HepG2 (cell line): ENCODE measurements at regions not wholly inside any gene's neighbourhood (a gene's known extent, or its start where the extent isn't known, plus 50 kb on each side); places are given as distances from the start of the nearest gene placed in this dataset.

Source experiments
- ATAC-seq: fragments of 200-7000 bp; cut with Tn5 transposase; 3 replicates; pipeline ENCODE4 v1.9.1; 2020; ENCODE audit warnings: mild to moderate bottlenecking, moderate library complexity
- BruUV-seq: library from RNA; stranded (reverse); fragments of 400-500 nt; replicated peaks from 2 replicates; lab custom pipeline; 2021; lab: Mats Ljungman, UMichigan
- CTCF ChIA-PET: fragments of 300-600 bp; formaldehyde crosslinking; extraction: SDS; loops from one replicate; lab custom pipeline; 2021; ENCODE audit warnings: low total read pairs, inconsistent platforms, low intra/inter-chr PET ratio; lab: Yijun Ruan, JAX
- POLR2A ChIA-PET: fragments of 350-600 bp; sonication (Branson Sonifier 250); formaldehyde crosslinking; loops from one replicate; lab custom pipeline; 2020; ENCODE audit warnings: antibody characterized with exemption, inconsistent platforms; lab: Yijun Ruan, JAX
- DNase-seq: peaks from one replicate; pipeline ENCODE4 v3.0.0-alpha.2; 2015; ENCODE audit warnings: low spot score
- FAIRE-seq: peaks from 3 replicates; lab custom pipeline; 2011; peaks lifted over from hg19 to GRCh38; lab: Jason Lieb, UNC
- H2AFZ ChIP-seq: one replicate; pipeline ENCODE4 v1.6.1; 2011; ENCODE audit warnings: low read length, inconsistent platforms
- H3K27ac ChIP-seq: fragments of 300-600 bp; 3 replicates; pipeline ENCODE4 v1.8.0; 2011; ENCODE audit warnings: mixed run types, mild to moderate bottlenecking, mixed read lengths, low read length, inconsistent platforms; ENCODE audit not compliant: insufficient read depth; ENCODE audit errors: extremely low read length
- H3K27me3 ChIP-seq, 2 experiments: fragments of 200-600 bp in 1 of 2; 2 replicates in 1 of 2; 3 replicates in 1 of 2; pipeline versions ENCODE4 v1.6.0 to v1.8.0; 2011; ENCODE audit warnings: low read length in 2 of 2, mild to moderate bottlenecking in 2 of 2, moderate library complexity in 2 of 2, inconsistent platforms in 1 of 2; ENCODE audit not compliant: insufficient read depth in 2 of 2, control insufficient read depth in 1 of 2
- H3K36me3 ChIP-seq, 2 experiments: fragments of 200-600 bp in 1 of 2; replicated peaks in 1 of 2; 2 replicates in 1 of 2; 3 replicates in 1 of 2; pipeline versions ENCODE4 v1.5.1 to v1.8.0; 2011; ENCODE audit warnings: low read length in 2 of 2, inconsistent platforms in 1 of 2; ENCODE audit not compliant: insufficient read depth in 2 of 2, control insufficient read depth in 1 of 2
- H3K4me1 ChIP-seq: 2 replicates; pipeline ENCODE4 v1.5.1; 2012; ENCODE audit warnings: low read length, inconsistent platforms; ENCODE audit not compliant: insufficient read depth
- H3K4me2 ChIP-seq: 2 replicates; pipeline ENCODE4 v1.6.0; 2011; ENCODE audit warnings: low read depth, low read length, inconsistent platforms
- H3K4me3 ChIP-seq, 3 experiments: fragments of 200-600 bp in 1 of 3; sonication (generic), shearing (Covaris generic) in 1 of 3; replicated peaks in 1 of 3; 2 replicates each; pipeline ENCODE4 v1.5.1; 2011 to 2016; ENCODE audit warnings: low read length in 3 of 3, inconsistent platforms in 2 of 3, low read depth in 2 of 3, mild to moderate bottlenecking in 2 of 3, control low read depth in 1 of 3, mixed read lengths in 1 of 3; ENCODE audit not compliant: insufficient read depth in 1 of 3
- H3K79me2 ChIP-seq: one replicate; pipeline ENCODE4 v1.6.1; 2011; ENCODE audit warnings: low read length, inconsistent platforms; ENCODE audit not compliant: insufficient read depth
- H3K9ac ChIP-seq: 2 replicates; pipeline ENCODE4 v1.6.0; 2011; ENCODE audit warnings: mild to moderate bottlenecking, low read depth, low read length, inconsistent platforms; ENCODE audit not compliant: insufficient read depth
- H3K9me3 ChIP-seq: 2 replicates; pipeline ENCODE4 v1.5.1; 2012; ENCODE audit warnings: mild to moderate bottlenecking, low read length
- H4K20me1 ChIP-seq: 2 replicates; pipeline ENCODE4 v1.6.0; 2011; ENCODE audit warnings: inconsistent platforms, mild to moderate bottlenecking, low read length, moderate library complexity; ENCODE audit not compliant: insufficient read depth
- AHR ChIP-seq: IDR thresholded peaks from 2 replicates; pipeline ENCODE4 v1.6.1; 2018; ENCODE audit warnings: missing genetic modification reagents, missing compliant biosample characterization
- CREB1 ChIP-seq, 2 experiments: fragments of 450-650 bp in 1 of 2; IDR thresholded peaks; 2 replicates each; pipeline ENCODE4 v1.6.1; 2016 to 2017; ENCODE audit warnings: control low read depth in 1 of 2, mild to moderate bottlenecking in 1 of 2, missing compliant biosample characterization in 1 of 2, missing genetic modification characterization in 1 of 2
- ISX ChIP-seq: sonication (generic); formaldehyde crosslinking; conservative IDR thresholded peaks from 2 replicates; pipeline ENCODE4 v1.5.0; 2020; ENCODE audit warnings: missing genetic modification reagents
- MED1 ChIP-seq: sonication (generic); formaldehyde crosslinking; IDR thresholded peaks from 2 replicates; pipeline ENCODE4 v1.4.0; 2020; ENCODE audit warnings: missing genetic modification reagents
- POGZ ChIP-seq: sonication (generic); formaldehyde crosslinking; IDR thresholded peaks from 2 replicates; pipeline ENCODE4 v1.4.0; 2020; ENCODE audit warnings: mild to moderate bottlenecking, missing genetic modification reagents
- POLR2AphosphoS2 ChIP-seq: IDR thresholded peaks from 2 replicates; pipeline ENCODE4 v1.6.1; 2011; ENCODE audit warnings: low read depth, low read length, improper control_type of control experiment
- SMYD3 ChIP-seq: sonication (generic); formaldehyde crosslinking; IDR thresholded peaks from 2 replicates; pipeline ENCODE4 v1.8.1; 2023; ENCODE audit warnings: mild to moderate bottlenecking, missing genetic modification reagents
- ZMYM3 ChIP-seq: sonication (generic); formaldehyde crosslinking; IDR thresholded peaks from 2 replicates; pipeline ENCODE4 v1.5.1; 2020; ENCODE audit warnings: mild to moderate bottlenecking, missing genetic modification reagents
- ZNF264 ChIP-seq: sonication (generic); formaldehyde crosslinking; IDR thresholded peaks from 2 replicates; pipeline ENCODE4 v1.4.0; 2020; ENCODE audit warnings: missing genetic modification reagents
- ZNF670 ChIP-seq: sonication (generic); formaldehyde crosslinking; IDR thresholded peaks from 2 replicates; pipeline ENCODE4 v1.8.0; 2022; ENCODE audit warnings: mild to moderate bottlenecking, missing genetic modification reagents, borderline replicate concordance
- ZSCAN29 ChIP-seq: sonication (generic); formaldehyde crosslinking; conservative IDR thresholded peaks from 2 replicates; pipeline ENCODE4 v1.4.0; 2020; ENCODE audit warnings: mild to moderate bottlenecking, missing genetic modification reagents
- WGBS: methylation state at CpG from one replicate; pipeline ENCODE4 v1.1.6; 2017; ENCODE audit warnings: low lambda C conversion rate; 5-methylcytosine and 5-hydroxymethylcytosine counted together
- in situ Hi-C: cut with HindIII; loops from 2 replicates; pipeline ENCODE4 v1.10.0; 2017; ENCODE audit warnings: low pct_unique_long_range_greater_than_20kb; ENCODE audit not compliant: extremely low pct_ligation_motif_present
- intact Hi-C: fragments of 100-400 bp; cut with micrococcal nuclease; formaldehyde crosslinking; loops from one replicate; pipeline ENCODE4 v1.10.0; 2022; ENCODE audit not compliant: unreplicated experiment
- TF ChIP-seq, protein P1 (sequence below): sonication (generic); formaldehyde crosslinking; IDR thresholded peaks from 2 replicates; pipeline ENCODE4 v1.9.0; 2021; ENCODE audit warnings: missing genetic modification reagents, borderline replicate concordance
- TF ChIP-seq, protein P2 (sequence below): IDR thresholded peaks from 2 replicates; pipeline ENCODE4 v1.6.1; 2016; ENCODE audit warnings: missing compliant biosample characterization, missing genetic modification reagents, borderline replicate concordance
- TF ChIP-seq, protein P3 (sequence below): sonication (generic); formaldehyde crosslinking; IDR thresholded peaks from 2 replicates; pipeline ENCODE4 v1.8.1; 2023; ENCODE audit warnings: mild to moderate bottlenecking, missing genetic modification reagents

DNA sequence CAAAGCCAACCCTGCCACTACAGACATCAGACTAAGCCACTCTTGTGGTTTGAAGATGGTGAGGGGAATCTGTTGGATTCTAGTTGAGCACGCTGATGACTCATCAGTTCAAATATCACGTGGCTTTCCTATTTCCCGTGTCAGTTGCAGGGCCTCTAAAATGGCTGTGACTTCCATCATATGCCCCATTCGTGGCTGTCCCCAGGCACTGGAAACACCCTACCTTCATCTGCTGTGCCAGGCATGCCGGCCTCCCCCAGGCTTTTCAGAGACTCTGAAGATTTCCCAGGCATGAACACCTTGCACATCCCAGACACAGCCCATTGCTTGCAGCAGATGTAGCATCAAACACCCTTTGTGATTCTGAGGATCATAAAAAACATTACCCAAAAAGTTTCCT lies 659.9 kb downstream of the UQCRFS1 start:
- Histone ChIP-seq H3K4me3 (no peak overlapping the region), H3K36me3 (no peaks in the 10 kb centered on the region), H2AFZ (no peak overlapping the region), H4K20me1 (no peaks in the 10 kb centered on the region), H3K9me3 (peaks cover 92% of the 10 kb centered on the region), H3K27ac (no peak overlapping the region), H3K79me2 (no peaks in the 10 kb centered on the region), H3K9ac (no peak overlapping the region), H3K27me3 (no peaks in the 10 kb centered on the region), H3K4me1 (no peaks in the 10 kb centered on the region), H3K4me2 (no peak overlapping the region)
- ChIA-PET CTCF (no interaction called here), POLR2A (no interaction called here)
- TF ChIP-seq, protein P1, sequence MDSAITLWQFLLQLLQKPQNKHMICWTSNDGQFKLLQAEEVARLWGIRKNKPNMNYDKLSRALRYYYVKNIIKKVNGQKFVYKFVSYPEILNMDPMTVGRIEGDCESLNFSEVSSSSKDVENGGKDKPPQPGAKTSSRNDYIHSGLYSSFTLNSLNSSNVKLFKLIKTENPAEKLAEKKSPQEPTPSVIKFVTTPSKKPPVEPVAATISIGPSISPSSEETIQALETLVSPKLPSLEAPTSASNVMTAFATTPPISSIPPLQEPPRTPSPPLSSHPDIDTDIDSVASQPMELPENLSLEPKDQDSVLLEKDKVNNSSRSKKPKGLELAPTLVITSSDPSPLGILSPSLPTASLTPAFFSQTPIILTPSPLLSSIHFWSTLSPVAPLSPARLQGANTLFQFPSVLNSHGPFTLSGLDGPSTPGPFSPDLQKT, result no peak
- 0 out of 2 replicates have a peak, but pooled peaks have one; percentile 16 for TF ChIP-seq CREB1 (IDR thresholded peaks at IDR 0.05)
- TF ChIP-seq CREB1 (CRISPR knock-in tag; IDR thresholded peaks at IDR 0.05), result no peak
- DNase-seq (no peak), FAIRE-seq (no peak), ATAC-seq (no peak)
- no TSS peak for BruUV-seq
- intact Hi-C loops (no loop called here), in situ Hi-C loops (no loop called here)
- WGBS, result 28% methylated on average over 4 of the region's 5 CpGs

DNA sequence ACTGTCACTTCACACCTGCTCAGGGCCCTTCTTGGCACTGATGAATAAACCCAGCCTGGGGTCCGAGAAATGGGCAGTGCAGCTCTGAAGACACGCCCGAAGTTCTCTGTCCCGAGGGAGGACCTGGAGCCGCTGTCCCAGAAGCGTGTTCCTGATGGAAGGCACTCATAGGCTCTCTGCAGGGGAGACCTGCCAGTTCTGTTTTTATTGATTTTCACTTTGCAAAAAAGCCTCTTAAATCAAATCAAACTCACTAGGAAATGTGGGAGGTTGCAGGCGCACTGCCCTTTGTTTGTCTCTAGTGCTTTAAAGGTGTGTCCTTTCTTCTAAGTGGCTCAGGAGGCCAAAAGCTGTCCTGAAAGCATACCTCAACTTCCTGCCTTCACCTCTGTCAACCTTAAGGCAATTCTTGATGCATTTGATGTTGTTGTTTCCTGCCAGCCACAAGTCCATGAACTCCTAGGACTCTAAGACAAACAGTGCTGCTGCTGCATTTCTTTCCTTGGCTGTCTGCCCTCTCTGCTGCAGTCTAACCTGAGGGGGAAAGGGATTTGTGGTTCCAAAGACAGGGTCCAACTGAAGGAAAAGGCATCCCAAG lies 663.2 kb downstream of the UQCRFS1 start:
- Histone ChIP-seq H3K79me2 (no peaks in the 10 kb centered on the region), H3K4me2 (no peak overlapping the region), H3K4me3 (no peak overlapping the region), H3K9me3 (peaks cover 84% of the 10 kb centered on the region), H2AFZ (no peak overlapping the region), H3K27ac (no peak overlapping the region), H3K27me3 (no peaks in the 10 kb centered on the region), H3K36me3 (no peaks in the 10 kb centered on the region), H4K20me1 (no peaks in the 10 kb centered on the region), H3K9ac (no peak overlapping the region), H3K4me1 (no peaks in the 10 kb centered on the region)
- TF ChIP-seq ZMYM3 (CRISPR knock-in tag) (no peak), POLR2AphosphoS2 (no peak), POGZ (CRISPR knock-in tag) (no peak), ISX (CRISPR knock-in tag) (no peak), AHR (CRISPR knock-in tag) (no peak), SMYD3 (CRISPR knock-in tag) (no peak), ZNF264 (CRISPR knock-in tag) (no peak), ZSCAN29 (CRISPR knock-in tag) (no peak), ZNF670 (no peak), MED1 (CRISPR knock-in tag) (no peak)
- TF ChIP-seq, protein P2, sequence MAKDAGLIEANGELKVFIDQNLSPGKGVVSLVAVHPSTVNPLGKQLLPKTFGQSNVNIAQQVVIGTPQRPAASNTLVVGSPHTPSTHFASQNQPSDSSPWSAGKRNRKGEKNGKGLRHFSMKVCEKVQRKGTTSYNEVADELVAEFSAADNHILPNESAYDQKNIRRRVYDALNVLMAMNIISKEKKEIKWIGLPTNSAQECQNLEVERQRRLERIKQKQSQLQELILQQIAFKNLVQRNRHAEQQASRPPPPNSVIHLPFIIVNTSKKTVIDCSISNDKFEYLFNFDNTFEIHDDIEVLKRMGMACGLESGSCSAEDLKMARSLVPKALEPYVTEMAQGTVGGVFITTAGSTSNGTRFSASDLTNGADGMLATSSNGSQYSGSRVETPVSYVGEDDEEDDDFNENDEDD, result no peak
- TF ChIP-seq, protein P3, sequence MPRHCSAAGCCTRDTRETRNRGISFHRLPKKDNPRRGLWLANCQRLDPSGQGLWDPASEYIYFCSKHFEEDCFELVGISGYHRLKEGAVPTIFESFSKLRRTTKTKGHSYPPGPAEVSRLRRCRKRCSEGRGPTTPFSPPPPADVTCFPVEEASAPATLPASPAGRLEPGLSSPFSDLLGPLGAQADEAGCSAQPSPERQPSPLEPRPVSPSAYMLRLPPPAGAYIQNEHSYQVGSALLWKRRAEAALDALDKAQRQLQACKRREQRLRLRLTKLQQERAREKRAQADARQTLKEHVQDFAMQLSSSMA (CRISPR knock-in tag), result no peak
- DNase-seq (no peak), ATAC-seq (no peak), FAIRE-seq (no peak)
- ChIA-PET CTCF (no interaction called here), POLR2A (no interaction called here)
- WGBS, result 5% methylated on average over 7 of the region's 7 CpGs
- in situ Hi-C loops, result no loop called here
- intact Hi-C loops, result no loop called here
- no TSS peak for BruUV-seq
